ENCODE measurements at regions not wholly inside any gene's neighbourhood (a gene's known extent, or its start where the extent isn't known, plus 50 kb on each side); places are given as distances from the start of the nearest gene placed in this dataset.

DNA sequence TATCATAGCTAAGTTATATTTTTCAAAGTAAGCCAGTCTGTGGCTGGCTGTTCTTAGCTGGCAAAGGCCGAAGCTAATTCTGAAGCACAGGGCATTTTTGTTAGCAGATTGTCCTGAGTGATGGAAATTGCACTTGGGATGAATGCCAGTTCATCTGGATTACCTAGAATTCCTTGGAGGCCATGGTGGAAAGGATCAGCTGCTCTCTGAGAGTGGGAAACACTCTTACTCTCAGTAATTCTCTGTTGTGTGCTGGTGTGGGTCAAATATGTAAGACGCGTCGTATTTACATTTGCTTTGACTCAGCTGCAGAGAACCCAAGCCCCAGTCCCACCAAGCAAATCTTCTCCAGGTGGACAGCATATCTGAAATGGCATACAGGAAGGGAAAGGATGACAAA, 60.7 kb upstream of the C1QTNF9B start:
- TF ChIP-seq, protein P1, sequence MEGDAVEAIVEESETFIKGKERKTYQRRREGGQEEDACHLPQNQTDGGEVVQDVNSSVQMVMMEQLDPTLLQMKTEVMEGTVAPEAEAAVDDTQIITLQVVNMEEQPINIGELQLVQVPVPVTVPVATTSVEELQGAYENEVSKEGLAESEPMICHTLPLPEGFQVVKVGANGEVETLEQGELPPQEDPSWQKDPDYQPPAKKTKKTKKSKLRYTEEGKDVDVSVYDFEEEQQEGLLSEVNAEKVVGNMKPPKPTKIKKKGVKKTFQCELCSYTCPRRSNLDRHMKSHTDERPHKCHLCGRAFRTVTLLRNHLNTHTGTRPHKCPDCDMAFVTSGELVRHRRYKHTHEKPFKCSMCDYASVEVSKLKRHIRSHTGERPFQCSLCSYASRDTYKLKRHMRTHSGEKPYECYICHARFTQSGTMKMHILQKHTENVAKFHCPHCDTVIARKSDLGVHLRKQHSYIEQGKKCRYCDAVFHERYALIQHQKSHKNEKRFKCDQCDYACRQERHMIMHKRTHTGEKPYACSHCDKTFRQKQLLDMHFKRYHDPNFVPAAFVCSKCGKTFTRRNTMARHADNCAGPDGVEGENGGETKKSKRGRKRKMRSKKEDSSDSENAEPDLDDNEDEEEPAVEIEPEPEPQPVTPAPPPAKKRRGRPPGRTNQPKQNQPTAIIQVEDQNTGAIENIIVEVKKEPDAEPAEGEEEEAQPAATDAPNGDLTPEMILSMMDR (conservative IDR thresholded peaks at IDR 0.05) = no peak
- TF ChIP-seq ZFX (IDR thresholded peaks at IDR 0.05) = no peak
